ENCODE measurements at regions not wholly inside any gene's neighbourhood (a gene's known extent, or its start where the extent isn't known, plus 50 kb on each side); places are given as distances from the start of the nearest gene placed in this dataset.

GRCh38 chr16:11411059-11411550 is 65.8 kb downstream of the RMI2 start:
- Histone ChIP-seq H3K36me3 (no peaks in the 10 kb centered on the region), H4K20me1 (ENCODE audit: low read depth) (no peaks in the 10 kb centered on the region), H3F3A (ENCODE audit: low read depth) (no peaks in the 10 kb centered on the region), H3K9me3 (ENCODE audit: low read depth) (no peaks in the 10 kb centered on the region), H3K4me3 (no peak overlapping the region), H3K4me1 (peaks cover 6% of the 10 kb centered on the region), H3K27ac (no peak overlapping the region), H3K27me3 (no peaks in the 10 kb centered on the region), H3K4me2 (no peak overlapping the region), H2AFZ (replicated peaks) (no peak overlapping the region), H3K79me2 (ENCODE audit: low read depth) (no peaks in the 10 kb centered on the region), H3K9ac (no peak overlapping the region)
- DNase-seq (ENCODE audit: low spot score) = no peak
- H3K4me1 Mint-ChIP-seq = peaks cover 9% of the 10 kb centered on the region
- H3K36me3 Mint-ChIP-seq = no peaks in the 10 kb centered on the region
- peaks cover 6% of the 10 kb centered on the region for H3K27me3 Mint-ChIP-seq (ENCODE audit: insufficient read depth, low read depth)
- TF ChIP-seq, protein P1, sequence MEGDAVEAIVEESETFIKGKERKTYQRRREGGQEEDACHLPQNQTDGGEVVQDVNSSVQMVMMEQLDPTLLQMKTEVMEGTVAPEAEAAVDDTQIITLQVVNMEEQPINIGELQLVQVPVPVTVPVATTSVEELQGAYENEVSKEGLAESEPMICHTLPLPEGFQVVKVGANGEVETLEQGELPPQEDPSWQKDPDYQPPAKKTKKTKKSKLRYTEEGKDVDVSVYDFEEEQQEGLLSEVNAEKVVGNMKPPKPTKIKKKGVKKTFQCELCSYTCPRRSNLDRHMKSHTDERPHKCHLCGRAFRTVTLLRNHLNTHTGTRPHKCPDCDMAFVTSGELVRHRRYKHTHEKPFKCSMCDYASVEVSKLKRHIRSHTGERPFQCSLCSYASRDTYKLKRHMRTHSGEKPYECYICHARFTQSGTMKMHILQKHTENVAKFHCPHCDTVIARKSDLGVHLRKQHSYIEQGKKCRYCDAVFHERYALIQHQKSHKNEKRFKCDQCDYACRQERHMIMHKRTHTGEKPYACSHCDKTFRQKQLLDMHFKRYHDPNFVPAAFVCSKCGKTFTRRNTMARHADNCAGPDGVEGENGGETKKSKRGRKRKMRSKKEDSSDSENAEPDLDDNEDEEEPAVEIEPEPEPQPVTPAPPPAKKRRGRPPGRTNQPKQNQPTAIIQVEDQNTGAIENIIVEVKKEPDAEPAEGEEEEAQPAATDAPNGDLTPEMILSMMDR (IDR thresholded peaks at IDR 0.05) = no peak
- no peaks in the 10 kb centered on the region for H3K9me3 Mint-ChIP-seq
- no peak overlapping the region for H3K27ac Mint-ChIP-seq
- H3K4me3 Mint-ChIP-seq = no peak overlapping the region

DNA sequence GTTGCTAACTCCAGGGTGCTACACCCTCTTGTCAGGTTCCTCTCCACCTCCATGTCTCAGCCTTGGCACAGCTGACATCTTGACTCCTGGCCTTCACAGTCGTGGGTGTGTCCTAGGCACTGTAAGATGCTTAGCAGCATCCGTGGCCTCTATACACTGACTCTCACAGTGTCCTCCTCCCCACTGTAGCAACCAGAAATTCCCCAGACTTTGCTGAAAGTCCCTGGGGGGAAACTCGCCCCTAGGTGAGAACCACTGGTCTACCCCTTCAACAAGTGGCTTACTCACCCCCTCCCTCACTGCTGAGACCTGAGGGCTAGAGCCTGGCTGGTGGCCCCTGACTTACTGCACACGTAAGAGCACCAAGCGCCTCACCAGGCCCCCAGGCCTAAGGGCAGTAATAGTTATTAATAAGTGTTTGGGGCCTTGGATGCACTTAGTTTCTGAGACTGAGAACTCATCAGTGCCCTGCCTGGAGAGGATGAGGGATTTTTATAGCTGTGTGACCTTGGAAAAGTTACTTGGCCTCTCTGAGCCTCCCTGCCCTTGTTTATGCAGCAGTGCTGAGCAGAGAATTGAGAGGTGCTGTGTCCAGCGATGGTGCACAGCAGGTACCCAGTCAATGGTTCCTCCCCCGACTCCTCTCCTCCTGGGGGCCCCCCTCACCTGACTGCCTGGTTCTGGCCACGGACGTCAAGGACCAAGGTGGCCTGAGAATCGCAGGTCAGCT is 67.1 kb downstream of the RMI2 start:
- H3K4me3 ChIP-seq = no peak overlapping the region
- no peaks in the 10 kb centered on the region for H4K20me1 ChIP-seq (ENCODE audit: low read depth)
- no peak overlapping the region for H3K9ac ChIP-seq
- H3K4me2 ChIP-seq = no peak overlapping the region
- H3K4me3 Mint-ChIP-seq = no peak overlapping the region
- H3K27me3 Mint-ChIP-seq (ENCODE audit: insufficient read depth, low read depth) = peaks cover 8% of the 10 kb centered on the region
- H3K9me3 ChIP-seq (ENCODE audit: low read depth) = no peaks in the 10 kb centered on the region
- no peaks in the 10 kb centered on the region for H3K36me3 ChIP-seq
- H3K79me2 ChIP-seq (ENCODE audit: low read depth) = no peaks in the 10 kb centered on the region
- peak overlapping the region; percentile 86 for H3K27ac Mint-ChIP-seq
- H3F3A ChIP-seq (ENCODE audit: low read depth) = no peaks in the 10 kb centered on the region
- H2AFZ ChIP-seq (replicated peaks) = no peak overlapping the region
- H3K27me3 ChIP-seq = no peaks in the 10 kb centered on the region
- DNase-seq (ENCODE audit: low spot score) = no peak
- no peak overlapping the region for H3K27ac ChIP-seq
- peaks cover 9% of the 10 kb centered on the region for H3K4me1 Mint-ChIP-seq
- no peaks in the 10 kb centered on the region for H3K9me3 Mint-ChIP-seq
- H3K36me3 Mint-ChIP-seq = no peaks in the 10 kb centered on the region
- H3K4me1 ChIP-seq = peaks cover 6% of the 10 kb centered on the region
- TF ChIP-seq EZH2 (IDR thresholded peaks at IDR 0.05) = no peak
- TF ChIP-seq, protein P1 (IDR thresholded peaks at IDR 0.05) = no peak
- TF ChIP-seq EZH2phosphoT487 (IDR thresholded peaks at IDR 0.05) = no peak

DNA sequence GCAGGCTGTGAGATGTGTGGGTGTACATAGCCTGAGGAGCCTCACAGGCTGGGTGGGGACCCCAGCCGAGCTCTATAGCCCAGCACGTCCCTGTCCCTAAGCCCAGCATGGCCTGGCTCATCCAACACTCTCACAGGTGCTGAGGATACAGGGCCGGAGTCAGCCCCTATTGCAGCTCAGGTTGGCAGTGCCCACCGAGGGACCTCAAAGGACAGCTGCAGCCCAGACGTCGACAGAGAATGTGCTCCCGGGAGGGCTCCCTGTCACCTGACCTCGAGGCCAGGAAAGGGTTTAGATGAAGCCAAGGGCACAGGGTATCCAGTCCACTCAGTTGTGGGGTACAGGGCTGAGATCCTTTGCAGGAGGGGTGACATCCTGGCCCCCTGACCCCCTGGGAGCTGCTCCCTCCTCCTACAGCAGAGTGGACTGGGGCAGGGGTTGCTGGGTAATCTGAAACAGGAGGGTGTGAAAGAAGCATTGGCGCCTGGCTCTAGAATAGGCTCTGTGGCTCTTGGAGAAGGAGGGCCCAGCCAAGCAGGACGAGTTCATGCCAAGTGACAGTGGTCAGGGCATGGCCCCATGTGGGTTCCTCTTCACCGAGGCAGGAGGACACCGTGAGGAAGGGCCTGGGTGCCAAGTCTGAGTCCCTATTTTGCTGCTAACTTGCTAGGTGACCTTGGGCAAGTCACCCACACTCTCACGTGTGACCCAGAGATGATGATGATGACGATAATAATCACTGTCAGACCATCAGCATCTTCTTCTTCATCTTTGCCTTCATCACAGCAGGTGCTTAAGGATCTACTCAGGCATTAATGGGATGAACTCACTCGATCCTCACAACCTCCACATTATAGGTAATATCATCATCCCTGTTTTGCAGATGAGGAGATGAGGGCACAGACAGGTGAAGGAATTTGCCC is 68.0 kb downstream of the RMI2 start:
- no peaks in the 10 kb centered on the region for H3K36me3 Mint-ChIP-seq
- TF ChIP-seq, protein P1 (IDR thresholded peaks at IDR 0.05) = no peak
- TF ChIP-seq EZH2 (IDR thresholded peaks at IDR 0.05) (no peak), EZH2phosphoT487 (IDR thresholded peaks at IDR 0.05) (no peak)

More for the DNA sequence above, 68.0 kb downstream of the RMI2 start:
- H4K20me1 ChIP-seq (ENCODE audit: low read depth) = no peaks in the 10 kb centered on the region
- H3K27me3 Mint-ChIP-seq (ENCODE audit: insufficient read depth, low read depth) = peaks cover 8% of the 10 kb centered on the region
- no peak overlapping the region for H3K4me2 ChIP-seq
- no peaks in the 10 kb centered on the region for H3K36me3 ChIP-seq
- H3K4me1 ChIP-seq = peaks cover 6% of the 10 kb centered on the region
- H3K4me3 ChIP-seq = no peak overlapping the region
- no peaks in the 10 kb centered on the region for H3F3A ChIP-seq (ENCODE audit: low read depth)
- no peaks in the 10 kb centered on the region for H3K9me3 Mint-ChIP-seq
- no peak for DNase-seq (ENCODE audit: low spot score)
- peak overlapping the region; percentile 92 for H3K27ac Mint-ChIP-seq
- no peaks in the 10 kb centered on the region for H3K79me2 ChIP-seq (ENCODE audit: low read depth)
- H3K27me3 ChIP-seq = no peaks in the 10 kb centered on the region
- H3K4me1 Mint-ChIP-seq = peaks cover 9% of the 10 kb centered on the region
- no peak overlapping the region for H3K4me3 Mint-ChIP-seq
- H2AFZ ChIP-seq (replicated peaks) = no peak overlapping the region
- no peaks in the 10 kb centered on the region for H3K9me3 ChIP-seq (ENCODE audit: low read depth)
- no peak overlapping the region for H3K9ac ChIP-seq
- H3K27ac ChIP-seq = no peak overlapping the region
